BJ (cell line): ENCODE measurements at regions not wholly inside any gene's neighbourhood (a gene's known extent, or its start where the extent isn't known, plus 50 kb on each side); places are given as distances from the start of the nearest gene placed in this dataset.

Experiments
- CTCF ChIA-PET: fragments of 350-600 bp; formaldehyde crosslinking; extraction: SDS; loops from one replicate; lab custom pipeline; 2021; ENCODE audit warnings: antibody characterized with exemption, inconsistent platforms; lab: Yijun Ruan, JAX
- POLR2A ChIA-PET: fragments of 300-600 bp; sonication (Branson Sonifier 250); formaldehyde crosslinking; extraction: SDS; loops from one replicate; lab custom pipeline; 2021; ENCODE audit warnings: antibody characterized with exemption; lab: Charles Lee
- DNase-seq: peaks from one replicate; pipeline ENCODE4 v3.0.0-alpha.2; 2011; ENCODE audit warnings: low read depth
- H3K27me3 ChIP-seq: 2 replicates; pipeline ENCODE4 v1.6.0; 2011; ENCODE audit warnings: low read length; ENCODE audit not compliant: control insufficient read depth, insufficient read depth
- H3K36me3 ChIP-seq: 2 replicates; pipeline ENCODE4 v1.5.1; 2011; ENCODE audit warnings: low read length; ENCODE audit not compliant: control insufficient read depth, insufficient read depth
- H3K4me3 ChIP-seq: 2 replicates; pipeline ENCODE4 v1.5.1; 2011; ENCODE audit warnings: low read depth, mild to moderate bottlenecking, control low read depth, low read length
- CTCF ChIP-seq: IDR thresholded peaks from 2 replicates; pipeline ENCODE4 v1.5.1; 2011; ENCODE audit warnings: low read depth, mild to moderate bottlenecking, control low read depth, inconsistent platforms, low read length, moderate library complexity; ENCODE audit not compliant: insufficient read depth

- ChIA-PET CTCF (no interaction called here), POLR2A (no interaction called here)
- TF ChIP-seq CTCF: no peak
- DNase-seq: no peak
- Histone ChIP-seq H3K27me3 (no peaks in the 10 kb centered on the region), H3K36me3 (no peaks in the 10 kb centered on the region), H3K4me3 (no peak overlapping the region)
Observed at GRCh38 chr11:95374105-95374504, 143.1 kb upstream of the SESN3 start.

DNA sequence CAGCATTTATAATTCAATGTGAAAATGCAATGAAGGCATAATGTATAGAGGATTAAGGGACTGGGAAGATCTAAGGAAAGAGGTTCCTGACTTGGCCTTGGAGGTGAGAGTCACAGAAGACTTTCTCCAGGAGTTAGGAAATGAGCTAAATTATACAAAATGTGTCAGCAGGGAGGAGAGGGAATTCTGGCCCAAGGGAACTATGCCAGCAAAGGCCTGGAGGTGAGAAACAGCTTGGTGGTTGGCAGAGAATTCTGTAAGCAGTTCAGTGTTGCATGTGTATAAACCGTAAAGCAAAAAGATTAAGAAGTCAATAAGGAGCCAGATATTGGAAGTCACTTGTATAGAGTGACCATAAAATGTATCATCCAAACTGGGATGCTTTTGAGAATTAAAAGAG, 142.2 kb upstream of the SESN3 start:
- no peak for DNase-seq
- ChIA-PET POLR2A (no interaction called here), CTCF (no interaction called here)
- no peak for TF ChIP-seq CTCF
- Histone ChIP-seq H3K27me3 (no peaks in the 10 kb centered on the region), H3K36me3 (no peaks in the 10 kb centered on the region), H3K4me3 (no peak overlapping the region)

- CTCF ChIA-PET: no interaction called here
- H3K36me3 ChIP-seq: no peaks in the 10 kb centered on the region
- no peak for DNase-seq
- H3K4me3 ChIP-seq: no peak overlapping the region
- TF ChIP-seq CTCF: no peak
- POLR2A ChIA-PET: no interaction called here
- no peaks in the 10 kb centered on the region; the same call in 1 of the 2 replicates for H3K27me3 ChIP-seq
Observed at GRCh38 chr11:95372097-95372656, 141.2 kb upstream of the SESN3 start.

DNA sequence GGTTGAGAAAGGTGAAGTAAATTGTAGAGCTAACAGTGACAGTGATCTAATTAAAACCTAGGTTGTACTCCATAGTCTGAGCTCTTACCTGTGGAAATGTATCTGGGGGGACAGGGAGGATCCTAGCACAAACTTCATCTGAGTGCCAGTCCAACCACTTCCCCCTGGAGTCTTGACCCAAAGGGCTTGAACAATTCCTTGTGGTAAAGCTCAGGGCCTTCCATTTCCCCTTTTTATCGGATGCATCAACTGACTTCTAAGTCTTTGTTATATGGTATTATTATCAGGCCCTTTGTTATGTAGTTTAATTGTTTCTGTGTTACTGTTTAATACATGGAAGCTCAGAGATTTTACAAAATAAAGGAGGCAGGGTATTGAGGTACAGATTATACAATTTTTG, 140.2 kb upstream of the SESN3 start:
- no peak for DNase-seq
- ChIA-PET CTCF (no interaction called here), POLR2A (no interaction called here)
- Histone ChIP-seq H3K36me3 (no peaks in the 10 kb centered on the region), H3K27me3 (no peaks in the 10 kb centered on the region; the same call in 1 of the 2 replicates), H3K4me3 (no peak overlapping the region)
- no peak for TF ChIP-seq CTCF

- no peak for DNase-seq
- ChIA-PET CTCF (no interaction called here), POLR2A (no interaction called here)
- Histone ChIP-seq H3K4me3 (no peak overlapping the region), H3K36me3 (no peaks in the 10 kb centered on the region), H3K27me3 (no peaks in the 10 kb centered on the region; the same call in 1 of the 2 replicates)
- no peak for TF ChIP-seq CTCF
Observed at GRCh38 chr11:95367726-95368125, 136.7 kb upstream of the SESN3 start.
